Body of pancreas (tissue), 4 donors: ENCODE measurements at regions not wholly inside any gene's neighbourhood (a gene's known extent, or its start where the extent isn't known, plus 50 kb on each side); places are given as distances from the start of the nearest gene placed in this dataset.

Experiments
- POLR2A ChIP-seq, 3 donors: fragments of 450-650 bp; IDR thresholded peaks; one replicate each; pipeline ENCODE4 v1.6.1; 2016; ENCODE audit warnings: antibody characterized with exemption in 3 of 3, mild to moderate bottlenecking in 2 of 3
- TF ChIP-seq, protein P1 (sequence below), 7 experiments: fragments of 450-650 bp in 4 of 7; fragments of 200-600 bp in 3 of 7; sonication (generic) in 3 of 7; IDR thresholded peaks; one replicate each; pipeline ENCODE4 v1.5.1; 2016 to 2019; ENCODE audit warnings: antibody characterized with exemption in 7 of 7

DNA sequence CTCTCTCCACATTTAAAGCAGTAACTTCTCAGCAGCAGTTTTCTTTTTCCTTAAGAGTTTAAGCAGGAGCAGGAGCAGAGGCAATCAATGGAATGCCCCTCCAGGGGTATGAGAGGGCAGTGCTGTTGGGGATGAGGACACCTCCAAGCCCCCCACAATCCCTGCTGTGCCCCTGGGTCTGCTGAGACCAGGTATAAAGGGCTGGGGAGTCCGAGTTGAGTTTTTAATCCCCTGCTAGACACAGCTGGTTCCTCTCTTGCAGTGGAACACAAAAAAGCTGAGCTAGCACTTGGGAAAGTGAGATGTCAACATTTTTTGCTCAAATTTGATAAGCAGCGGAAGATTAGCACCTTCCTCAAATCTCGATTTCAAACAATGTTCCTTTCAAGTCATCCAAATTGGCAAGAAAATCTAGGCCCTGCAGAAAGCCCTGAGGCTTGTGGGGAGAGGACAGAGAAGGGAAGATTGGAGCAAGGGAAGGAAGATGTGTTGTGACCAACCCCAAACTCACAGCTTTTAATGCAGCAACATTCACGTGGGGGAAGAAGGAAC is 581.9 kb downstream of the SOX6 start:
- TF ChIP-seq POLR2A (IDR thresholded peaks at IDR 0.05), result no peak
- TF ChIP-seq, protein P1, sequence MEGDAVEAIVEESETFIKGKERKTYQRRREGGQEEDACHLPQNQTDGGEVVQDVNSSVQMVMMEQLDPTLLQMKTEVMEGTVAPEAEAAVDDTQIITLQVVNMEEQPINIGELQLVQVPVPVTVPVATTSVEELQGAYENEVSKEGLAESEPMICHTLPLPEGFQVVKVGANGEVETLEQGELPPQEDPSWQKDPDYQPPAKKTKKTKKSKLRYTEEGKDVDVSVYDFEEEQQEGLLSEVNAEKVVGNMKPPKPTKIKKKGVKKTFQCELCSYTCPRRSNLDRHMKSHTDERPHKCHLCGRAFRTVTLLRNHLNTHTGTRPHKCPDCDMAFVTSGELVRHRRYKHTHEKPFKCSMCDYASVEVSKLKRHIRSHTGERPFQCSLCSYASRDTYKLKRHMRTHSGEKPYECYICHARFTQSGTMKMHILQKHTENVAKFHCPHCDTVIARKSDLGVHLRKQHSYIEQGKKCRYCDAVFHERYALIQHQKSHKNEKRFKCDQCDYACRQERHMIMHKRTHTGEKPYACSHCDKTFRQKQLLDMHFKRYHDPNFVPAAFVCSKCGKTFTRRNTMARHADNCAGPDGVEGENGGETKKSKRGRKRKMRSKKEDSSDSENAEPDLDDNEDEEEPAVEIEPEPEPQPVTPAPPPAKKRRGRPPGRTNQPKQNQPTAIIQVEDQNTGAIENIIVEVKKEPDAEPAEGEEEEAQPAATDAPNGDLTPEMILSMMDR (IDR thresholded peaks at IDR 0.05), result no peak
